ENCODE measurements at regions not wholly inside any gene's neighbourhood (a gene's known extent, or its start where the extent isn't known, plus 50 kb on each side); places are given as distances from the start of the nearest gene placed in this dataset.

- no peak for TF ChIP-seq SMC3 (IDR thresholded peaks at IDR 0.05; ENCODE audit: low read depth, low read length)
- no peak for TF ChIP-seq FOS (IDR thresholded peaks at IDR 0.05; ENCODE audit: low read depth, low read length)
- TF ChIP-seq CHD1 (IDR thresholded peaks at IDR 0.05; ENCODE audit: low read depth, low read length): no peak
- no peak for TF ChIP-seq POLR2A (IDR thresholded peaks at IDR 0.05; ENCODE audit: low read depth, low read length)
- TF ChIP-seq MXI1 (IDR thresholded peaks at IDR 0.05; ENCODE audit: borderline replicate concordance, low read depth, low read length): no peak
- no peak for TF ChIP-seq MAZ (IDR thresholded peaks at IDR 0.05; ENCODE audit: borderline replicate concordance, low read depth, low read length)
- TF ChIP-seq MAFK (IDR thresholded peaks at IDR 0.05; ENCODE audit: low read depth, low read length): no peak
- TF ChIP-seq, protein P1, sequence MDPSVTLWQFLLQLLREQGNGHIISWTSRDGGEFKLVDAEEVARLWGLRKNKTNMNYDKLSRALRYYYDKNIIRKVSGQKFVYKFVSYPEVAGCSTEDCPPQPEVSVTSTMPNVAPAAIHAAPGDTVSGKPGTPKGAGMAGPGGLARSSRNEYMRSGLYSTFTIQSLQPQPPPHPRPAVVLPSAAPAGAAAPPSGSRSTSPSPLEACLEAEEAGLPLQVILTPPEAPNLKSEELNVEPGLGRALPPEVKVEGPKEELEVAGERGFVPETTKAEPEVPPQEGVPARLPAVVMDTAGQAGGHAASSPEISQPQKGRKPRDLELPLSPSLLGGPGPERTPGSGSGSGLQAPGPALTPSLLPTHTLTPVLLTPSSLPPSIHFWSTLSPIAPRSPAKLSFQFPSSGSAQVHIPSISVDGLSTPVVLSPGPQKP (IDR thresholded peaks at IDR 0.05; ENCODE audit: borderline replicate concordance, low read depth, low read length): no peak
- no peak for TF ChIP-seq RAD21 (IDR thresholded peaks at IDR 0.05; ENCODE audit: low read length)
- Histone ChIP-seq H3K4ac (ENCODE audit: low read depth, low read length) (no peak overlapping the region), H3K4me3 (ENCODE audit: insufficient read depth, low read depth, low read length) (no peak overlapping the region), H3K23ac (ENCODE audit: low read depth, low read length) (no peak overlapping the region), H3K4me1 (ENCODE audit: control insufficient read depth, insufficient read depth, low read length) (no peaks in the 10 kb centered on the region), H3K9me1 (ENCODE audit: insufficient read depth, low read length) (no peaks in the 10 kb centered on the region), H3K9me3 (ENCODE audit: control insufficient read depth, insufficient read depth, low read length) (no peaks in the 10 kb centered on the region), H3K27ac (ENCODE audit: insufficient read depth, low read length) (no peak overlapping the region), H3K27me3 (ENCODE audit: control insufficient read depth, insufficient read depth, low read length) (no peaks in the 10 kb centered on the region), H3K4me2 (ENCODE audit: low read depth, low read length) (no peak overlapping the region), H3K9ac (ENCODE audit: low read depth, low read length) (no peak overlapping the region), H2AK5ac (ENCODE audit: low read depth, low read length) (no peak overlapping the region), H4K20me1 (ENCODE audit: insufficient read depth, low read length) (no peaks in the 10 kb centered on the region), H2BK5ac (ENCODE audit: low read depth, low read length, poor library complexity, severe bottlenecking) (no peak overlapping the region), H2AFZ (replicated peaks; ENCODE audit: low read length, poor library complexity) (no peak overlapping the region), H3K79me1 (ENCODE audit: low read depth in 1 of 2, low read length in 2 of 2) (no peaks in the 10 kb centered on the region), H4K91ac (ENCODE audit: insufficient read depth, low read depth, low read length) (no peak overlapping the region), H4K5ac (ENCODE audit: low read depth, low read length) (no peak overlapping the region), H3K56ac (ENCODE audit: extremely low read depth, insufficient read depth, low read length) (no peak overlapping the region), H3K14ac (replicated peaks; ENCODE audit: low read depth, low read length) (no peak overlapping the region), H3K18ac (ENCODE audit: low read depth, low read length) (no peak overlapping the region), H4K8ac (ENCODE audit: low read depth in 2 of 2, low read length in 2 of 2) (no peak overlapping the region), H2AK9ac (replicated peaks; ENCODE audit: low read depth, low read length, poor library complexity) (no peak overlapping the region), H2BK20ac (ENCODE audit: low read depth, low read length) (no peak overlapping the region), H2BK15ac (ENCODE audit: low read depth, low read length) (no peak overlapping the region), H3K36me3 (ENCODE audit: control insufficient read depth, insufficient read depth, low read length) (no peaks in the 10 kb centered on the region), H2BK120ac (ENCODE audit: low read depth, low read length) (no peak overlapping the region)
- 66% methylated on average over 5 of the region's 9 CpGs; no CpG with 5 or more reads in 1 of the 2 experiments for WGBS, 2 experiments (ENCODE audit: extremely low coverage in 2 of 2, insufficient read length in 1 of 2)
- no TSS peak for BruUV-seq (replicated peaks)
- intact Hi-C loops (cut with micrococcal nuclease): no loop called here
- DNase-seq (no peak), ATAC-seq (ENCODE audit: low read depth) (no peak)
- CTCF ChIA-PET: no interaction called here
- in situ Hi-C loops (cut with MboI; ENCODE audit: low sequenced_read_pairs): no loop called here
- dilution Hi-C loops (cut with HindIII; ENCODE audit: low sequenced_read_pairs, unreplicated experiment): no loop called here
- POLR2A ChIA-PET (ENCODE audit: unreplicated experiment): no interaction called here
Observed at GRCh38 chr4:136946307-136946907, 585.9 kb downstream of the PCDH18 start.

All from IMR-90 (cell line).